Neural progenitor cell (in vitro differentiated cells): ENCODE measurements at regions not wholly inside any gene's neighbourhood (a gene's known extent, or its start where the extent isn't known, plus 50 kb on each side); places are given as distances from the start of the nearest gene placed in this dataset.
"Not testable (repeated sequence)": the region's sequence is repeated elsewhere in the genome, so short reads cannot be mapped to it uniquely, and the experiment has no call there.

Experiments
- DNase-seq: peaks from one replicate; pipeline ENCODE4 v3.0.0-alpha.2; 2016; ENCODE audit warnings: low spot score
- H2AFZ ChIP-seq: fragments of 200-600 bp; sonication (generic); replicated peaks from 2 replicates; pipeline ENCODE4 v1.6.1; 2016; ENCODE audit warnings: antibody characterized with exemption
- H3F3A ChIP-seq: fragments of 200-600 bp; sonication (generic); 2 replicates; pipeline ENCODE4 v1.6.1; 2016; ENCODE audit warnings: antibody characterized with exemption, low read depth
- H3K27ac ChIP-seq: fragments of 200-600 bp; sonication (generic); 2 replicates; pipeline ENCODE4 v1.5.1; 2016; ENCODE audit warnings: mild to moderate bottlenecking
- H3K27me3 ChIP-seq: fragments of 200-600 bp; sonication (generic); 2 replicates; pipeline ENCODE4 v1.6.1; 2016; ENCODE audit warnings: mild to moderate bottlenecking, moderate library complexity
- H3K36me3 ChIP-seq: fragments of 200-600 bp; sonication (generic); 2 replicates; pipeline ENCODE4 v1.5.1; 2016
- H3K4me1 ChIP-seq: fragments of 200-600 bp; sonication (generic); 2 replicates; pipeline ENCODE4 v1.6.1; 2016; ENCODE audit warnings: mixed run types
- H3K4me2 ChIP-seq: fragments of 200-600 bp; sonication (generic); 2 replicates; pipeline ENCODE4 v1.6.1; 2016
- H3K4me3 ChIP-seq: fragments of 200-600 bp; sonication (generic); 2 replicates; pipeline ENCODE4 v1.5.1; 2016
- H3K79me2 ChIP-seq: fragments of 200-600 bp; sonication (generic); 2 replicates; pipeline ENCODE4 v1.6.1; 2016; ENCODE audit warnings: low read depth
- H3K9ac ChIP-seq: fragments of 200-600 bp; sonication (generic); 2 replicates; pipeline ENCODE4 v1.6.1; 2016
- H3K9me3 ChIP-seq: fragments of 200-600 bp; sonication (generic); 2 replicates; pipeline ENCODE4 v1.5.1; 2016; ENCODE audit warnings: low read depth
- H4K20me1 ChIP-seq: fragments of 200-600 bp; sonication (generic); 2 replicates; pipeline ENCODE4 v1.6.1; 2016; ENCODE audit warnings: low read depth
- H3K27ac Mint-ChIP-seq: 3 replicates; pipeline ENCODE4 v1.8.0; 2021; ENCODE audit warnings: mixed read lengths
- H3K27me3 Mint-ChIP-seq: 2 replicates; pipeline ENCODE4 v1.8.0; 2022; ENCODE audit warnings: low read depth, mild to moderate bottlenecking, inconsistent platforms, moderate library complexity, mixed read lengths; ENCODE audit not compliant: insufficient read depth
- H3K36me3 Mint-ChIP-seq: 3 replicates; pipeline ENCODE4 v1.8.0; 2021; ENCODE audit warnings: mixed read lengths
- H3K4me1 Mint-ChIP-seq: 3 replicates; pipeline ENCODE4 v1.8.0; 2021; ENCODE audit warnings: mixed read lengths
- H3K4me3 Mint-ChIP-seq: 3 replicates; pipeline ENCODE4 v1.8.0; 2021; ENCODE audit warnings: mild to moderate bottlenecking, moderate library complexity, mixed read lengths
- H3K9me3 Mint-ChIP-seq: 3 replicates; pipeline ENCODE4 v1.8.0; 2020; ENCODE audit warnings: mixed read lengths
- CTCF ChIP-seq: fragments of 200-600 bp; sonication (generic); IDR thresholded peaks from 2 replicates; pipeline ENCODE4 v1.5.1; 2017; ENCODE audit warnings: antibody characterized with exemption, mild to moderate bottlenecking
- EZH2 ChIP-seq: fragments of 200-600 bp; sonication (generic); IDR thresholded peaks from 2 replicates; pipeline ENCODE4 v1.6.1; 2017; ENCODE audit warnings: antibody characterized with exemption, mild to moderate bottlenecking, moderate library complexity
- EZH2phosphoT487 ChIP-seq: fragments of 200-600 bp; sonication (generic); IDR thresholded peaks from 2 replicates; pipeline ENCODE4 v1.6.1; 2017; ENCODE audit warnings: antibody characterized with exemption

GRCh38 chr13:46475541-46475991 lies 77.4 kb upstream of the LRCH1 start:
- Mint-ChIP-seq H3K9me3 (peaks cover 3% of the 10 kb centered on the region), H3K36me3 (no peaks in the 10 kb centered on the region), H3K27ac (no peak overlapping the region), H3K27me3 (peaks cover 7% of the 10 kb centered on the region), H3K4me1 (no peaks in the 10 kb centered on the region), H3K4me3 (no peak overlapping the region)
- Histone ChIP-seq H4K20me1 (no peaks in the 10 kb centered on the region), H3K4me3 (no peak overlapping the region), H3K4me2 (no peak overlapping the region), H2AFZ (no peak overlapping the region), H3K27ac (no peak overlapping the region), H3K4me1 (no peaks in the 10 kb centered on the region), H3F3A (no peaks in the 10 kb centered on the region), H3K79me2 (no peaks in the 10 kb centered on the region), H3K9me3 (no peaks in the 10 kb centered on the region), H3K9ac (no peak overlapping the region), H3K36me3 (no peaks in the 10 kb centered on the region), H3K27me3 (no peaks in the 10 kb centered on the region)
- TF ChIP-seq EZH2 (no peak), EZH2phosphoT487 (no peak), CTCF (no peak)
- no peak for DNase-seq

GRCh38 chr13:46473806-46474205 lies 79.2 kb upstream of the LRCH1 start:
- H3K9me3 ChIP-seq, result no peaks in the 10 kb centered on the region
- H4K20me1 ChIP-seq, result no peaks in the 10 kb centered on the region
- H3K9ac ChIP-seq, result no peak overlapping the region
- DNase-seq, result no peak
- no peaks in the 10 kb centered on the region for H3K79me2 ChIP-seq
- H3F3A ChIP-seq, result no peaks in the 10 kb centered on the region
- no peaks in the 10 kb centered on the region for H3K36me3 ChIP-seq
- H3K36me3 Mint-ChIP-seq, result no peaks in the 10 kb centered on the region
- no peaks in the 10 kb centered on the region for H3K27me3 ChIP-seq
- no peak overlapping the region for H3K4me3 ChIP-seq
- no peak overlapping the region for H3K4me3 Mint-ChIP-seq
- peaks cover 3% of the 10 kb centered on the region for H3K9me3 Mint-ChIP-seq
- no peak overlapping the region for H2AFZ ChIP-seq
- H3K27me3 Mint-ChIP-seq, result peaks cover 7% of the 10 kb centered on the region
- TF ChIP-seq EZH2, result no peak
- TF ChIP-seq CTCF, result no peak
- no peak for TF ChIP-seq EZH2phosphoT487
- peaks cover 2% of the 10 kb centered on the region for H3K4me1 Mint-ChIP-seq
- H3K27ac ChIP-seq, result no peak overlapping the region
- no peak overlapping the region for H3K27ac Mint-ChIP-seq
- no peak overlapping the region for H3K4me2 ChIP-seq
- H3K4me1 ChIP-seq, result no peaks in the 10 kb centered on the region

GRCh38 chr13:46472384-46472783 lies 80.6 kb upstream of the LRCH1 start:
- peaks cover 3% of the 10 kb centered on the region for H3K9me3 Mint-ChIP-seq
- H3K4me1 ChIP-seq, result peaks cover 11% of the 10 kb centered on the region
- no peak for TF ChIP-seq EZH2
- TF ChIP-seq EZH2phosphoT487, result no peak
- no peak for TF ChIP-seq CTCF
- H3K27ac ChIP-seq, result no peak overlapping the region
- no peaks in the 10 kb centered on the region for H4K20me1 ChIP-seq
- H3K4me3 ChIP-seq, result no peak overlapping the region
- no peaks in the 10 kb centered on the region for H3K36me3 Mint-ChIP-seq
- peaks cover 7% of the 10 kb centered on the region for H3K27me3 Mint-ChIP-seq
- H3K27ac Mint-ChIP-seq, result no peak overlapping the region
- H3F3A ChIP-seq, result peaks cover 7% of the 10 kb centered on the region
- no peaks in the 10 kb centered on the region for H3K36me3 ChIP-seq
- no peak overlapping the region for H3K4me3 Mint-ChIP-seq
- no peak overlapping the region for H3K9ac ChIP-seq
- no peaks in the 10 kb centered on the region for H3K27me3 ChIP-seq
- DNase-seq, result no peak
- no peak overlapping the region for H2AFZ ChIP-seq
- H3K4me1 Mint-ChIP-seq, result peaks cover 10% of the 10 kb centered on the region
- H3K79me2 ChIP-seq, result no peaks in the 10 kb centered on the region
- no peaks in the 10 kb centered on the region for H3K9me3 ChIP-seq
- H3K4me2 ChIP-seq, result no peak overlapping the region

- H3K27me3 Mint-ChIP-seq, result not testable (repeated sequence)
Observed at GRCh38 chr13:46469699-46470098, 82.6 kb upstream of the RUBCNL start.

More at GRCh38 chr13:46469699-46470098, 82.6 kb upstream of the RUBCNL start:
- not testable (repeated sequence) for H4K20me1 ChIP-seq, H3K36me3 Mint-ChIP-seq, H3F3A ChIP-seq, H3K9me3 ChIP-seq, DNase-seq, H3K27me3 ChIP-seq, H3K9ac ChIP-seq, H3K4me3 ChIP-seq, H3K27ac ChIP-seq, H3K79me2 ChIP-seq, H3K4me2 ChIP-seq, H3K9me3 Mint-ChIP-seq, H3K4me3 Mint-ChIP-seq, H2AFZ ChIP-seq, H3K27ac Mint-ChIP-seq, H3K36me3 ChIP-seq
- peaks cover 10% of the 10 kb centered on the region for H3K4me1 Mint-ChIP-seq
- H3K4me1 ChIP-seq, result peaks cover 13% of the 10 kb centered on the region
